Loucy (cell line): ENCODE measurements at regions not wholly inside any gene's neighbourhood (a gene's known extent, or its start where the extent isn't known, plus 50 kb on each side); places are given as distances from the start of the nearest gene placed in this dataset.

Experiments
- EZH2phosphoT487 ChIP-seq: fragments of 200-600 bp; IDR thresholded peaks from 2 replicates; pipeline ENCODE4 v1.6.1; 2018; ENCODE audit warnings: antibody characterized with exemption, mild to moderate bottlenecking, moderate library complexity, borderline replicate concordance
- TF ChIP-seq, protein P1 (sequence below): fragments of 200-600 bp; sonication (generic); conservative IDR thresholded peaks from 2 replicates; pipeline ENCODE4 v1.5.1; 2014; ENCODE audit warnings: mild to moderate bottlenecking, antibody characterized with exemption, low read length

DNA sequence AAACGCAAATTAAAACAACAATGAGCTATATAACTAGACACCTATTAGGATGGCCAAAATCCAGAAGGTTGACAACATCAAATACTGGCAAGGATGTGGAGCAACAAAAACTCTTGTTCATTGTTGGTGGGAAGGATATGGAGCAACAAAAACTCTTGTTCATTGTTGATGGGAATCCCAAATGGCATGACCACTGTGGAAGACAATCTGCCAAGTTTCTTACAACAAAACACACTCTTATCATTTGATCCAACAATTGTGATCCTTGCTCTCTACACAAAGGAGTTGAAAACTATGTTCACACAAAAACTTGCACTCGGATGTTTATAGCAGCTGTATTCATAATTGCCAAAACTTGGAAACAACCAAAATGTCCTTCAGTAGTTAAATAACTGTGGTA, 61.8 kb upstream of the LAMA2 start:
- TF ChIP-seq, protein P1, sequence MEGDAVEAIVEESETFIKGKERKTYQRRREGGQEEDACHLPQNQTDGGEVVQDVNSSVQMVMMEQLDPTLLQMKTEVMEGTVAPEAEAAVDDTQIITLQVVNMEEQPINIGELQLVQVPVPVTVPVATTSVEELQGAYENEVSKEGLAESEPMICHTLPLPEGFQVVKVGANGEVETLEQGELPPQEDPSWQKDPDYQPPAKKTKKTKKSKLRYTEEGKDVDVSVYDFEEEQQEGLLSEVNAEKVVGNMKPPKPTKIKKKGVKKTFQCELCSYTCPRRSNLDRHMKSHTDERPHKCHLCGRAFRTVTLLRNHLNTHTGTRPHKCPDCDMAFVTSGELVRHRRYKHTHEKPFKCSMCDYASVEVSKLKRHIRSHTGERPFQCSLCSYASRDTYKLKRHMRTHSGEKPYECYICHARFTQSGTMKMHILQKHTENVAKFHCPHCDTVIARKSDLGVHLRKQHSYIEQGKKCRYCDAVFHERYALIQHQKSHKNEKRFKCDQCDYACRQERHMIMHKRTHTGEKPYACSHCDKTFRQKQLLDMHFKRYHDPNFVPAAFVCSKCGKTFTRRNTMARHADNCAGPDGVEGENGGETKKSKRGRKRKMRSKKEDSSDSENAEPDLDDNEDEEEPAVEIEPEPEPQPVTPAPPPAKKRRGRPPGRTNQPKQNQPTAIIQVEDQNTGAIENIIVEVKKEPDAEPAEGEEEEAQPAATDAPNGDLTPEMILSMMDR: no peak
- no peak for TF ChIP-seq EZH2phosphoT487
